SU-DHL-6 (cell line): ENCODE measurements at regions not wholly inside any gene's neighbourhood (a gene's known extent, or its start where the extent isn't known, plus 50 kb on each side); places are given as distances from the start of the nearest gene placed in this dataset.

Experiments
- CTCF ChIP-seq: fragments of 200-600 bp; sonication (generic); IDR thresholded peaks from one replicate; pipeline ENCODE4 v1.5.1; 2017; ENCODE audit warnings: antibody characterized with exemption, mild to moderate bottlenecking, low read length, moderate library complexity; ENCODE audit not compliant: insufficient read depth, poor library complexity, severe bottlenecking
- EZH2phosphoT487 ChIP-seq: fragments of 200-600 bp; sonication (generic), shearing (Covaris generic); conservative IDR thresholded peaks from 2 replicates; pipeline ENCODE4 v1.6.1; 2018; ENCODE audit warnings: mild to moderate bottlenecking, antibody characterized with exemption, low read length, moderate library complexity, mixed read lengths

- TF ChIP-seq CTCF: no peak
- no peak for TF ChIP-seq EZH2phosphoT487
Observed at GRCh38 chr5:173746047-173746646, 129.7 kb upstream of the BOD1 start.
